OCI-LY3 (cell line): ENCODE measurements at regions not wholly inside any gene's neighbourhood (a gene's known extent, or its start where the extent isn't known, plus 50 kb on each side); places are given as distances from the start of the nearest gene placed in this dataset.

ENCODE experiments used
- H2AFZ ChIP-seq: fragments of 200-600, 300-600 bp; shearing (Covaris generic); 2 replicates; pipeline ENCODE4 v1.6.0; 2014; ENCODE audit warnings: antibody characterized with exemption, low read depth, low read length
- H3K27ac ChIP-seq: fragments of 200-600, 300-600 bp; sonication (generic); 2 replicates; pipeline ENCODE4 v1.5.1; 2014; ENCODE audit warnings: mild to moderate bottlenecking, low read length, moderate library complexity, mixed read lengths
- H3K27me3 ChIP-seq: fragments of 200-600, 300-600 bp; sonication (generic); 2 replicates; pipeline ENCODE4 v1.6.1; 2014; ENCODE audit warnings: low read depth, low read length, mixed read lengths
- H3K36me3 ChIP-seq: fragments of 200-600, 300-600 bp; sonication (generic); replicated peaks from 2 replicates; pipeline ENCODE3; 2014; ENCODE audit warnings: low read depth, low read length, mixed read lengths
- H3K4me1 ChIP-seq: fragments of 300-600, 200-600 bp; sonication (generic); 2 replicates; pipeline ENCODE4 v1.6.1; 2014; ENCODE audit warnings: low read length, mixed read lengths
- H3K4me2 ChIP-seq: fragments of 200-600, 300-600 bp; sonication (generic); 2 replicates; pipeline ENCODE4 v1.6.1; 2014; ENCODE audit warnings: low read length, mixed read lengths
- H3K4me3 ChIP-seq: fragments of 300-600, 200-600 bp; sonication (generic); 2 replicates; pipeline ENCODE4 v1.5.1; 2014; ENCODE audit warnings: antibody characterized with exemption, mild to moderate bottlenecking, low read length, moderate library complexity
- H3K79me2 ChIP-seq: fragments of 300-600, 200-600 bp; shearing (Covaris generic); 2 replicates; pipeline ENCODE4 v1.6.1; 2014; ENCODE audit warnings: mild to moderate bottlenecking, low read length, mixed read lengths
- H3K9ac ChIP-seq: fragments of 300-600, 200-600 bp; shearing (Covaris generic); 2 replicates; pipeline ENCODE4 v1.6.0; 2014; ENCODE audit warnings: mild to moderate bottlenecking, low read length, moderate library complexity
- H3K9me3 ChIP-seq: fragments of 200-600, 300-600 bp; shearing (Covaris generic); 2 replicates; pipeline ENCODE4 v1.6.1; 2014; ENCODE audit warnings: low read length, mixed read lengths; ENCODE audit not compliant: insufficient read depth
- H4K20me1 ChIP-seq: fragments of 200-600, 300-600 bp; sonication (generic); 2 replicates; pipeline ENCODE4 v1.6.1; 2016; ENCODE audit warnings: low read length, mixed read lengths; ENCODE audit not compliant: insufficient read depth
- CTCF ChIP-seq: fragments of 200-600, 300-600 bp; sonication (generic); IDR thresholded peaks from 2 replicates; pipeline ENCODE4 v1.5.1; 2014; ENCODE audit warnings: antibody characterized with exemption, low read length, low read depth
- EZH2phosphoT487 ChIP-seq: fragments of 200-600 bp; shearing (Covaris generic); IDR thresholded peaks from 2 replicates; pipeline ENCODE4 v1.6.1; 2018; ENCODE audit warnings: antibody characterized with exemption, mixed run types, low read depth

GRCh38 chr2:199589306-199589705 is 131.6 kb upstream of the SATB2 start:
- no peaks in the 10 kb centered on the region for H3K9me3 ChIP-seq
- H3K36me3 ChIP-seq: no peaks in the 10 kb centered on the region
- TF ChIP-seq EZH2phosphoT487: no peak
- no peak for TF ChIP-seq CTCF
- H3K79me2 ChIP-seq: no peaks in the 10 kb centered on the region
- H3K27ac ChIP-seq: no peak overlapping the region
- no peaks in the 10 kb centered on the region for H4K20me1 ChIP-seq
- peaks cover 31% of the 10 kb centered on the region for H3K27me3 ChIP-seq
- H3K4me2 ChIP-seq: no peak overlapping the region
- no peak overlapping the region for H3K9ac ChIP-seq
- no peak overlapping the region for H2AFZ ChIP-seq
- H3K4me3 ChIP-seq: no peak overlapping the region
- H3K4me1 ChIP-seq: no peaks in the 10 kb centered on the region

- H2AFZ ChIP-seq: no peak overlapping the region
- H3K4me3 ChIP-seq: no peak overlapping the region
- H3K4me1 ChIP-seq: no peaks in the 10 kb centered on the region
- no peaks in the 10 kb centered on the region for H3K36me3 ChIP-seq
- peaks cover 31% of the 10 kb centered on the region for H3K27me3 ChIP-seq
- H3K27ac ChIP-seq: no peak overlapping the region
- H3K9ac ChIP-seq: no peak overlapping the region
- H3K9me3 ChIP-seq: no peaks in the 10 kb centered on the region
- no peaks in the 10 kb centered on the region for H4K20me1 ChIP-seq
- no peaks in the 10 kb centered on the region for H3K79me2 ChIP-seq
- TF ChIP-seq CTCF (no peak), EZH2phosphoT487 (no peak)
- H3K4me2 ChIP-seq: no peak overlapping the region
Observed at GRCh38 chr2:199588054-199588453, 130.3 kb upstream of the SATB2 start.

- no peaks in the 10 kb centered on the region for H3K4me1 ChIP-seq
- peaks cover 32% of the 10 kb centered on the region for H3K27me3 ChIP-seq
- no peaks in the 10 kb centered on the region for H3K36me3 ChIP-seq
- no peak for TF ChIP-seq CTCF
- TF ChIP-seq EZH2phosphoT487: no peak
- no peaks in the 10 kb centered on the region for H4K20me1 ChIP-seq
- H3K9me3 ChIP-seq: no peaks in the 10 kb centered on the region
- H3K9ac ChIP-seq: no peak overlapping the region
- no peak overlapping the region for H3K4me2 ChIP-seq
- H3K27ac ChIP-seq: no peak overlapping the region
- no peak overlapping the region for H2AFZ ChIP-seq
- no peaks in the 10 kb centered on the region for H3K79me2 ChIP-seq
- no peak overlapping the region for H3K4me3 ChIP-seq
Observed at GRCh38 chr2:199586646-199587045, 128.9 kb upstream of the SATB2 start.

- no peak overlapping the region for H3K4me3 ChIP-seq
- H2AFZ ChIP-seq: no peak overlapping the region
- no peak overlapping the region for H3K9ac ChIP-seq
- H4K20me1 ChIP-seq: no peaks in the 10 kb centered on the region
- H3K79me2 ChIP-seq: no peaks in the 10 kb centered on the region
- H3K4me2 ChIP-seq: no peak overlapping the region
- no peaks in the 10 kb centered on the region for H3K9me3 ChIP-seq
- H3K4me1 ChIP-seq: no peaks in the 10 kb centered on the region
- TF ChIP-seq EZH2phosphoT487 (no peak), CTCF (no peak)
- H3K27me3 ChIP-seq: peaks cover 31% of the 10 kb centered on the region
- H3K36me3 ChIP-seq: no peaks in the 10 kb centered on the region
- H3K27ac ChIP-seq: no peak overlapping the region
Observed at GRCh38 chr2:199583676-199584075, 125.9 kb upstream of the SATB2 start.
